ENCODE measurements at regions not wholly inside any gene's neighbourhood (a gene's known extent, or its start where the extent isn't known, plus 50 kb on each side); places are given as distances from the start of the nearest gene placed in this dataset.

DNA sequence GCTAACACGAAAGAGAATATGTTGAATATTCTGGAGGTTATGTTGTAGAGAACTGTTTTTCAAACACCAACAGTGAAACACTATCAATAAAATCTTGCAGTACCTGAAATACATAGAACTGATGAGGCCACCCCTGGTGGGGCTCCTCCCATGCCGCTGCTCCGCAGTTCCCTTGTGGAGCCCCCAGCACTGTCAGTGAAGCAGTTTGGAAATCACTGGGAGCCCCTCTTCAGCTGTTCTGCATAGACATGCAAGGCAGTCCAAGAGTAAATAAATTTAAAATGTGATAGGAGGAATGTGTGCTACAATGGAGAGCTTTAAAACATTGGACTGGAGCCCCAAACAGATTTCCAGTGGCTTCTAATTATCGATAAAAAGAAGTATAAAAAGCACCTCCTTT is 189.4 kb downstream of the FNDC1 start:
- no peak for TF ChIP-seq POLR2A (IDR thresholded peaks at IDR 0.05)
- TF ChIP-seq, protein P1, sequence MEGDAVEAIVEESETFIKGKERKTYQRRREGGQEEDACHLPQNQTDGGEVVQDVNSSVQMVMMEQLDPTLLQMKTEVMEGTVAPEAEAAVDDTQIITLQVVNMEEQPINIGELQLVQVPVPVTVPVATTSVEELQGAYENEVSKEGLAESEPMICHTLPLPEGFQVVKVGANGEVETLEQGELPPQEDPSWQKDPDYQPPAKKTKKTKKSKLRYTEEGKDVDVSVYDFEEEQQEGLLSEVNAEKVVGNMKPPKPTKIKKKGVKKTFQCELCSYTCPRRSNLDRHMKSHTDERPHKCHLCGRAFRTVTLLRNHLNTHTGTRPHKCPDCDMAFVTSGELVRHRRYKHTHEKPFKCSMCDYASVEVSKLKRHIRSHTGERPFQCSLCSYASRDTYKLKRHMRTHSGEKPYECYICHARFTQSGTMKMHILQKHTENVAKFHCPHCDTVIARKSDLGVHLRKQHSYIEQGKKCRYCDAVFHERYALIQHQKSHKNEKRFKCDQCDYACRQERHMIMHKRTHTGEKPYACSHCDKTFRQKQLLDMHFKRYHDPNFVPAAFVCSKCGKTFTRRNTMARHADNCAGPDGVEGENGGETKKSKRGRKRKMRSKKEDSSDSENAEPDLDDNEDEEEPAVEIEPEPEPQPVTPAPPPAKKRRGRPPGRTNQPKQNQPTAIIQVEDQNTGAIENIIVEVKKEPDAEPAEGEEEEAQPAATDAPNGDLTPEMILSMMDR (IDR thresholded peaks at IDR 0.05) = no peak
